ENCODE measurements at regions not wholly inside any gene's neighbourhood (a gene's known extent, or its start where the extent isn't known, plus 50 kb on each side); places are given as distances from the start of the nearest gene placed in this dataset.

- ChIA-PET POLR2A (ENCODE audit: partially characterized antibody) (no interaction called here), CTCF (ENCODE audit: partially characterized antibody) (interaction anchor here (1.2 kb wide), 1 partner anchor 397 kb away, joined by 3 read pairs; no protein-coding TSS in a partner anchor)
- Histone ChIP-seq H3K4me3 (ENCODE audit: extremely low read depth in 1 of 4, insufficient read depth in 2 of 4, low read depth in 3 of 4, low read length in 4 of 4) (no peak overlapping the region), H3K4me1 (replicated peaks in 1 of 4; ENCODE audit: control insufficient read depth in 3 of 4, insufficient read depth in 4 of 4, low read length in 3 of 4) (no peaks in the 10 kb centered on the region), H3K23me2 (ENCODE audit: low read depth, low read length) (no peaks in the 10 kb centered on the region; the same call in 1 of the 2 replicates), H2BK15ac (ENCODE audit: low read length) (no peak overlapping the region), H3K79me2 (ENCODE audit: control insufficient read depth in 1 of 2, insufficient read depth in 2 of 2, low read length in 2 of 2) (no peaks in the 10 kb centered on the region), H4K91ac (replicated peaks; ENCODE audit: insufficient read length, low read length) (no peak overlapping the region), H2BK12ac (ENCODE audit: low read depth, low read length) (no peak overlapping the region), H3K23ac (ENCODE audit: insufficient read length) (no peak overlapping the region), H2BK5ac (ENCODE audit: low read depth, low read length) (no peak overlapping the region), H2BK120ac (replicated peaks; ENCODE audit: low read depth, low read length) (no peak overlapping the region), H3K4me2 (ENCODE audit: insufficient read depth in 1 of 2, low read depth in 2 of 2, low read length in 2 of 2) (no peak overlapping the region), H4K5ac (ENCODE audit: insufficient read length, low read depth, low read length) (no peak overlapping the region), H3K36me3 (ENCODE audit: control insufficient read depth in 2 of 4, insufficient read depth in 4 of 4, low read length in 3 of 4) (no peaks in the 10 kb centered on the region), H2BK20ac (ENCODE audit: low read length) (no peak overlapping the region), H2AK5ac (ENCODE audit: low read depth, low read length) (no peak overlapping the region), H3K18ac (ENCODE audit: extremely low read depth, low read length) (no peak overlapping the region), H3K56ac (replicated peaks; ENCODE audit: insufficient read length, low read depth, low read length) (no peak overlapping the region), H2AFZ (ENCODE audit: low read length) (no peak overlapping the region), H4K20me1 (replicated peaks in 1 of 2; ENCODE audit: control insufficient read depth in 1 of 2, insufficient read depth in 2 of 2, low read length in 2 of 2) (no peaks in the 10 kb centered on the region), H3K14ac (ENCODE audit: insufficient read length) (no peak overlapping the region), H3K27ac (ENCODE audit: low read depth, low read length) (no peak overlapping the region), H3K9me3 (ENCODE audit: insufficient read depth in 2 of 2, low read depth in 1 of 2, low read length in 1 of 2) (no peaks in the 10 kb centered on the region), H3K9ac (replicated peaks in 1 of 4; ENCODE audit: extremely low read depth in 1 of 4, low read depth in 3 of 4, low read length in 3 of 4) (no peak overlapping the region), H3K4ac (replicated peaks; ENCODE audit: insufficient read length, low read depth, low read length) (no peak overlapping the region), H3K79me1 (ENCODE audit: low read depth, low read length) (no peaks in the 10 kb centered on the region), H4K8ac (ENCODE audit: extremely low read depth, insufficient read depth, low read length) (no peak overlapping the region), H3K27me3 (replicated peaks in 1 of 4; ENCODE audit: control insufficient read depth in 3 of 4, extremely low read depth in 1 of 4, insufficient read depth in 3 of 4, low read length in 3 of 4) (no peaks in the 10 kb centered on the region)
- 94% methylated on average over 1 of the region's 1 CpG; no CpG with 5 or more reads in 1 of the 2 experiments for WGBS, 2 experiments (ENCODE audit: extremely low coverage in 1 of 2, insufficient coverage in 1 of 2, insufficient read length in 1 of 2, insufficient replicate concordance in 2 of 2, low coverage in 1 of 2, low lambda C conversion rate in 2 of 2, missing lambda C conversion rate in 1 of 2)
- FAIRE-seq, result no peak
- no peak for DNase-seq (ENCODE audit: low read depth in 1 of 2, low spot score in 2 of 2)
- TF ChIP-seq BACH1 (IDR thresholded peaks at IDR 0.05; ENCODE audit: low read length), result no peak
- no peak for TF ChIP-seq TAF7 (optimal IDR thresholded peaks at IDR 0.05; ENCODE audit: borderline replicate concordance, low read depth, low read length)
- no peak for TF ChIP-seq TBP (IDR thresholded peaks at IDR 0.05; ENCODE audit: low read depth, low read length)
- no peak for TF ChIP-seq BRCA1 (IDR thresholded peaks at IDR 0.05; ENCODE audit: low read depth, low read length)
- TF ChIP-seq JUN (IDR thresholded peaks at IDR 0.05; ENCODE audit: low read depth, low read length), result no peak
- no peak for TF ChIP-seq E2F6 (IDR thresholded peaks at IDR 0.05)
- no peak for TF ChIP-seq TEAD4 (IDR thresholded peaks at IDR 0.05; ENCODE audit: low read depth, low read length)
- TF ChIP-seq GTF2F1 (IDR thresholded peaks at IDR 0.05; ENCODE audit: borderline replicate concordance, low read depth, low read length), result no peak
- TF ChIP-seq EZH2 (IDR thresholded peaks at IDR 0.05; ENCODE audit: low read depth, low read length, severe bottlenecking), result no peak
- no peak for TF ChIP-seq SIRT6 (IDR thresholded peaks at IDR 0.05; ENCODE audit: low read length)
- no peak for TF ChIP-seq ZNF274 (IDR thresholded peaks at IDR 0.05; ENCODE audit: borderline replicate concordance, extremely low read depth, low read length)
- no peak for TF ChIP-seq ATF2 (IDR thresholded peaks at IDR 0.05; ENCODE audit: low read length)
- no peak for TF ChIP-seq KDM5A (IDR thresholded peaks at IDR 0.05; ENCODE audit: low read length)
- no peak for TF ChIP-seq TAF1 (IDR thresholded peaks at IDR 0.05; ENCODE audit: low read depth, low read length)
These were observed 504.4 kb downstream of the BCKDHB start for GRCh38 chr6:80610846-80611245.

Data from H1 (cell line).